ENCODE measurements at regions not wholly inside any gene's neighbourhood (a gene's known extent, or its start where the extent isn't known, plus 50 kb on each side); places are given as distances from the start of the nearest gene placed in this dataset.

- Histone ChIP-seq H3K9ac (ENCODE audit: low read length) (no peak overlapping the region), H3K79me2 (ENCODE audit: insufficient read depth, low read length) (no peaks in the 10 kb centered on the region), H2AFZ (ENCODE audit: low read depth, low read length) (no peak overlapping the region), H3K36me3 (ENCODE audit: insufficient read depth, low read length) (no peaks in the 10 kb centered on the region), H3K9me3 (ENCODE audit: insufficient read depth, low read depth, low read length) (no peaks in the 10 kb centered on the region), H3K27me3 (ENCODE audit: insufficient read depth, low read length) (no peaks in the 10 kb centered on the region), H3K4me2 (ENCODE audit: low read length) (no peak overlapping the region), H3K27ac (ENCODE audit: low read depth, low read length) (no peak overlapping the region), H3K4me1 (ENCODE audit: insufficient read depth, low read length) (no peaks in the 10 kb centered on the region), H4K20me1 (ENCODE audit: insufficient read depth, low read length) (no peaks in the 10 kb centered on the region), H3K4me3 (ENCODE audit: insufficient read depth, low read depth, low read length) (no peak overlapping the region)
- H3K9me3 Mint-ChIP-seq (ENCODE audit: unreplicated experiment): no peaks in the 10 kb centered on the region
- H3K4me1 Mint-ChIP-seq (ENCODE audit: low read depth, unreplicated experiment): peaks cover 2% of the 10 kb centered on the region
- TF ChIP-seq CTCF (IDR thresholded peaks at IDR 0.05; ENCODE audit: insufficient read depth, low read depth, low read length): no peak
- no peak for TF ChIP-seq EZH2 (IDR thresholded peaks at IDR 0.05; ENCODE audit: insufficient read depth, low read length)
- DNase-seq (ENCODE audit: low read depth): no peak
- H3K27ac Mint-ChIP-seq (ENCODE audit: unreplicated experiment): no peak overlapping the region
- FAIRE-seq: no peak
- no peaks in the 10 kb centered on the region for H3K36me3 Mint-ChIP-seq (ENCODE audit: low read depth, unreplicated experiment)
- H3K27me3 Mint-ChIP-seq (ENCODE audit: low read depth, unreplicated experiment): no peaks in the 10 kb centered on the region
- no peak overlapping the region for H3K4me3 Mint-ChIP-seq (ENCODE audit: unreplicated experiment)
These were observed 172.8 kb upstream of the SAMSN1 start for GRCh38 chr21:14718951-14719350.

GRCh38 chr21:14716761-14717396 lies 170.8 kb upstream of the SAMSN1 start:
- no peaks in the 10 kb centered on the region for H3K79me2 ChIP-seq (ENCODE audit: insufficient read depth, low read length)
- FAIRE-seq (no peak), DNase-seq (ENCODE audit: low read depth) (no peak)
- no peaks in the 10 kb centered on the region for H3K27me3 ChIP-seq (ENCODE audit: insufficient read depth, low read length)
- no peaks in the 10 kb centered on the region for H3K36me3 Mint-ChIP-seq (ENCODE audit: low read depth, unreplicated experiment)
- peaks cover 4% of the 10 kb centered on the region for H3K9me3 Mint-ChIP-seq (ENCODE audit: unreplicated experiment)
- no peaks in the 10 kb centered on the region for H3K27me3 Mint-ChIP-seq (ENCODE audit: low read depth, unreplicated experiment)
- H3K27ac Mint-ChIP-seq (ENCODE audit: unreplicated experiment): no peak overlapping the region
- H3K36me3 ChIP-seq (ENCODE audit: insufficient read depth, low read length): no peaks in the 10 kb centered on the region
- no peaks in the 10 kb centered on the region for H3K9me3 ChIP-seq (ENCODE audit: insufficient read depth, low read depth, low read length)
- H3K4me3 Mint-ChIP-seq (ENCODE audit: unreplicated experiment): no peak overlapping the region
- H4K20me1 ChIP-seq (ENCODE audit: insufficient read depth, low read length): no peaks in the 10 kb centered on the region
- no peak overlapping the region for H3K27ac ChIP-seq (ENCODE audit: low read depth, low read length)
- no peak overlapping the region for H3K4me2 ChIP-seq (ENCODE audit: low read length)
- H3K4me3 ChIP-seq (ENCODE audit: insufficient read depth, low read depth, low read length): no peak overlapping the region
- no peaks in the 10 kb centered on the region for H3K4me1 ChIP-seq (ENCODE audit: insufficient read depth, low read length)
- H3K9ac ChIP-seq (ENCODE audit: low read length): no peak overlapping the region
- H3K4me1 Mint-ChIP-seq (ENCODE audit: low read depth, unreplicated experiment): peaks cover 6% of the 10 kb centered on the region
- TF ChIP-seq EZH2 (IDR thresholded peaks at IDR 0.05; ENCODE audit: insufficient read depth, low read length): no peak
- no peak for TF ChIP-seq CTCF (IDR thresholded peaks at IDR 0.05; ENCODE audit: insufficient read depth, low read depth, low read length)
- H2AFZ ChIP-seq (ENCODE audit: low read depth, low read length): no peak overlapping the region

- Histone ChIP-seq H3K4me1 (ENCODE audit: insufficient read depth, low read length) (no peaks in the 10 kb centered on the region), H3K9ac (ENCODE audit: low read length) (no peak overlapping the region), H3K27me3 (ENCODE audit: insufficient read depth, low read length) (no peaks in the 10 kb centered on the region), H3K79me2 (ENCODE audit: insufficient read depth, low read length) (no peaks in the 10 kb centered on the region), H3K4me3 (ENCODE audit: insufficient read depth, low read depth, low read length) (no peak overlapping the region), H2AFZ (ENCODE audit: low read depth, low read length) (no peak overlapping the region), H4K20me1 (ENCODE audit: insufficient read depth, low read length) (no peaks in the 10 kb centered on the region), H3K4me2 (ENCODE audit: low read length) (no peak overlapping the region), H3K36me3 (ENCODE audit: insufficient read depth, low read length) (no peaks in the 10 kb centered on the region), H3K9me3 (ENCODE audit: insufficient read depth, low read depth, low read length) (no peaks in the 10 kb centered on the region), H3K27ac (ENCODE audit: low read depth, low read length) (no peak overlapping the region)
- H3K36me3 Mint-ChIP-seq (ENCODE audit: low read depth, unreplicated experiment): no peaks in the 10 kb centered on the region
- TF ChIP-seq EZH2 (IDR thresholded peaks at IDR 0.05; ENCODE audit: insufficient read depth, low read length) (no peak), CTCF (IDR thresholded peaks at IDR 0.05; ENCODE audit: insufficient read depth, low read depth, low read length) (no peak)
- H3K27me3 Mint-ChIP-seq (ENCODE audit: low read depth, unreplicated experiment): no peaks in the 10 kb centered on the region
- H3K4me1 Mint-ChIP-seq (ENCODE audit: low read depth, unreplicated experiment): peaks cover 17% of the 10 kb centered on the region
- H3K4me3 Mint-ChIP-seq (ENCODE audit: unreplicated experiment): no peak overlapping the region
- no peak overlapping the region for H3K27ac Mint-ChIP-seq (ENCODE audit: unreplicated experiment)
- FAIRE-seq (no peak), DNase-seq (ENCODE audit: low read depth) (no peak)
- H3K9me3 Mint-ChIP-seq (ENCODE audit: unreplicated experiment): peaks cover 4% of the 10 kb centered on the region
These were observed 167.0 kb upstream of the SAMSN1 start for GRCh38 chr21:14713109-14713508.

Measured in astrocyte (in vitro differentiated cells and primary cell).